ENCODE measurements at regions not wholly inside any gene's neighbourhood (a gene's known extent, or its start where the extent isn't known, plus 50 kb on each side); places are given as distances from the start of the nearest gene placed in this dataset.

DNA sequence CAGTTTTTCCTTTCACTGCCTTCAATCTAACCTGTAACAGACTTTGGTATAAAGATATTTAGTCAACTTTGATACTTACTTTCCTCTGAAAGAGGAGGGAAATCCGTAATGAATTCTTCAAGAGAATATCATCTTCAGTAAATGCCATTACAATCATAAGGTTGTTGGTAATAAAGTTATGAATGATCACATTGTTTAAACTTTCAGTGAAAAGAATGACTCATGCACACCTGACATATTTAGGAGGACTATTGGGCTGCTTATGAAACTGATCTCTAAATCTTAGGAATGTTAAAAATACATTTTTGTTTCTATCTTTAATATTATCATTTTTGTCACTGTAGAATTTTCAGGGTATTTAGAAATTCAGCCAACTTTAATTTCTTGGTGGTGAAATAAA lies 474.7 kb downstream of the SLC16A7 start:
- in situ Hi-C loops (cut with MboI; ENCODE audit: low pct_unique_long_range_greater_than_20kb, low sequenced_read_pairs, unreplicated experiment), result no loop called here
- TF ChIP-seq, protein P1, sequence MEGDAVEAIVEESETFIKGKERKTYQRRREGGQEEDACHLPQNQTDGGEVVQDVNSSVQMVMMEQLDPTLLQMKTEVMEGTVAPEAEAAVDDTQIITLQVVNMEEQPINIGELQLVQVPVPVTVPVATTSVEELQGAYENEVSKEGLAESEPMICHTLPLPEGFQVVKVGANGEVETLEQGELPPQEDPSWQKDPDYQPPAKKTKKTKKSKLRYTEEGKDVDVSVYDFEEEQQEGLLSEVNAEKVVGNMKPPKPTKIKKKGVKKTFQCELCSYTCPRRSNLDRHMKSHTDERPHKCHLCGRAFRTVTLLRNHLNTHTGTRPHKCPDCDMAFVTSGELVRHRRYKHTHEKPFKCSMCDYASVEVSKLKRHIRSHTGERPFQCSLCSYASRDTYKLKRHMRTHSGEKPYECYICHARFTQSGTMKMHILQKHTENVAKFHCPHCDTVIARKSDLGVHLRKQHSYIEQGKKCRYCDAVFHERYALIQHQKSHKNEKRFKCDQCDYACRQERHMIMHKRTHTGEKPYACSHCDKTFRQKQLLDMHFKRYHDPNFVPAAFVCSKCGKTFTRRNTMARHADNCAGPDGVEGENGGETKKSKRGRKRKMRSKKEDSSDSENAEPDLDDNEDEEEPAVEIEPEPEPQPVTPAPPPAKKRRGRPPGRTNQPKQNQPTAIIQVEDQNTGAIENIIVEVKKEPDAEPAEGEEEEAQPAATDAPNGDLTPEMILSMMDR (IDR thresholded peaks at IDR 0.05; ENCODE audit: extremely low read depth, insufficient read depth, missing control alignments), result no peak
- DNase-seq (ENCODE audit: low spot score), result no peak

DNA sequence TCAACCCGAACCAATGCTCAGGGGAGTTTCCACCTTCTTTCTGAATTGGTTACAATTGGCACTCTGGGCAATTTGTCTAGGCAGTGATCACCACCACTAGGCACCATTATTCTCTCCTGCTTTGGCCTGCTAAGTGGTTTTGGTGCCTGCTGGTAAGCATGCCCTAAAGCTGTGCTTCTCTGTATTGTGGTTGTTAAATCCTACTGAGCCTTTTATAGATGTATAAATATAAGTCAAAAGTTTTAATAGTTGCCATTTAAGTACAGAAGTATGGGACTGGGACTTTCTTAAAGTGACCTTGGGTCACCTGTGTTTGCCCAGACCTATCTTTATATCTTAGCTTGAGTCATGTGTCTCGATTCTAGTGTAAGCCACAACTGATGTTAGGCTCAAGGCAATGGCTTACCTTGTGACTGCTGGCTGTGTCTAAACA lies 475.9 kb downstream of the SLC16A7 start:
- in situ Hi-C loops (cut with MboI; ENCODE audit: low pct_unique_long_range_greater_than_20kb, low sequenced_read_pairs, unreplicated experiment), result no loop called here
- DNase-seq (ENCODE audit: low spot score), result no peak
- TF ChIP-seq, protein P1 (IDR thresholded peaks at IDR 0.05; ENCODE audit: extremely low read depth, insufficient read depth, missing control alignments), result no peak

DNA sequence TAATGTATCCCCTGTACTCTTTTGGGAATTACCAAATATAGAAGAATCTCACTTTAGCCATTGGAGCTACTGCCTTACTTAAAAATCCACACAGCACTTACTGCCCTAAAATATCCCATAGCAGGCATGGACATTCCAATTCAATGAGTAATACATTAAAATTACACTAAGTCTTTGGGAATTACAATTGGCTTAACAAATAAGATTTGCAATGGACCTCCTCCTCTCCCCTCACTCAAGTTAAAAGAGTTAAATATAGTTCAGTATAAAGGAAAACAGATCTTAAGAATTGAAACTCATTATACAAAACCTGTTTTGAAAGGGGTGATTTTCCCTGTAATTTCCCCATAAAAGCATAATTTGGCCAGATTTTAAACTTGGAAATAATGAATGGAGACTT lies 477.1 kb downstream of the SLC16A7 start:
- TF ChIP-seq, protein P1 (IDR thresholded peaks at IDR 0.05; ENCODE audit: extremely low read depth, insufficient read depth, missing control alignments), result no peak
- in situ Hi-C loops (cut with MboI; ENCODE audit: low pct_unique_long_range_greater_than_20kb, low sequenced_read_pairs, unreplicated experiment), result no loop called here
- DNase-seq (ENCODE audit: low spot score), result no peak

DNA sequence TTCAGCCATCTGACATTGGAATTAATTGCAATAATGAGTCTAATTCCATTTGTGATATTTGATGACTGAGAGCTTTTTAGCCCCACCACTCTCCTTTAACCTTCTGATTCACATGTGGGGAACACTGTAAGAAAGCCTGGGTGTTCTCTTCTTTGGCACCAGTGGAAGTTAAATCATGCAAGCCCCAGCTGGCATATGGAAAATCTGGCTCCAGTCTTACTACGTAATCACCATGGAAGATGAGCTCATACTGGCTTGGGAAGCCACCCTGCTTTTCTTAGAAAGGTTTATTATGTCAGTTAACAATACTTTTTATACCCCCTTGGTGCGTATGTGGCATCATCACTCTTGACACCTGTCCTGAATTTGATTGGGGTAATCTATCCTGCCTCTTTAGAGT lies 479.3 kb downstream of the SLC16A7 start:
- in situ Hi-C loops (cut with MboI; ENCODE audit: low pct_unique_long_range_greater_than_20kb, low sequenced_read_pairs, unreplicated experiment), result no loop called here
- no peak for DNase-seq (ENCODE audit: low spot score)
- TF ChIP-seq, protein P1 (IDR thresholded peaks at IDR 0.05; ENCODE audit: extremely low read depth, insufficient read depth, missing control alignments), result no peak

DNA sequence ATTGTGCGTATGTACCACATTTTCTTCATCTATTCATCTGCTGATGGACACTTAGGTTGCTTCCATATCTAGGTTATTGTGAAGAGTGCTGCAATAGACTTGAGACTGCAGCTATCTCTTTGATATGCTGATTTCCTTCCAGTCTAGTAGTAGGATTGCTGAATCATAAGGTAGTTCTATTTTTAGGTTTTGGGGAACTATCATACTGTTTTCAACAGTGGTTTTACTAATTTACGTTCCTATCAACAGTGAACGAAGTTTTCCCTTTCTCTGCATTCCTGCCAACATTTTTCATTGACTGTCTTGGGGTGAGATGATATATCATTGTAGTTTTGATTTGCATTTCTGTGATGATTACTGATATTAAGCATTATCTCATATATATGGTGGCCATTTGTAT lies 482.2 kb downstream of the SLC16A7 start:
- TF ChIP-seq, protein P1 (IDR thresholded peaks at IDR 0.05; ENCODE audit: extremely low read depth, insufficient read depth, missing control alignments), result no peak
- no peak for DNase-seq (ENCODE audit: low spot score)
- in situ Hi-C loops (cut with MboI; ENCODE audit: low pct_unique_long_range_greater_than_20kb, low sequenced_read_pairs, unreplicated experiment), result no loop called here

DNA sequence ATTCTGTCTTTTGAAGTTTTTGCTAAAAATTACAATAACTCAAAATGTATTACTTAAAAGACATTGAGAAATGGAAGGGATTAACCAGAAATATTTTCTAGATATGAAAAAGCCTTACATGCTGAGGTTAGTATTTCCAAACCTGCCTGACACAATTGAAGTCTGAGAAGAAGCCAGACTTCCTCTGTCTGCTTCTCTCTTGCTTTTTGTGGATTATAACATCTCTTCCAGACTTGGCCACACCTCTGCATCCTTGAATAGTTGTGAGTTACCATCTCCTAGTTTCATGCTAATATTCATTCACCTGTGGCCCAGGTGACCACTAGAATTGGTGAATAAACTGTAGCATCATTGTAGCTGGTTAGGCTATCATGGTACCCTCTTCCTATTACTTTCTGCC lies 497.6 kb downstream of the SLC16A7 start:
- in situ Hi-C loops (cut with MboI; ENCODE audit: low pct_unique_long_range_greater_than_20kb, low sequenced_read_pairs, unreplicated experiment), result no loop called here
- no peak for DNase-seq (ENCODE audit: low spot score)
- TF ChIP-seq, protein P1 (IDR thresholded peaks at IDR 0.05; ENCODE audit: extremely low read depth, insufficient read depth, missing control alignments), result no peak

DNA sequence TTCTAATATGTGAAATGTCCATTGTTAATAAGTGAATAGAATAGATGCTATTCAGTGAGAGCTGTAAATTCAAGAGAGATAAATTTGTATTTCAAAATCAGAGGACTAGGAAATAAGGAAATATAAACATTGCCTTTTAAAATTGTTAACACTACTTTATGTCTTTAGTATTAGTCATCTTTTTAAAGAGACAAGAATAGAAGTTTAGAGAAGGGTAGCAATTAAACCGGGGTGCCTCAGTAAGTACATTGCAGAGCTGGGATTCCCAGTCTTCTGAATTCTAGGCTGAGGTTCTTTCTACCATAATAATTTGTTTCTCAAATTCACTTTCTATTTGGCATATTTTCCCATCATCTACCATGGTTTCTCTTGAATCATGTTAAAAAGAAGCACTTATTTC lies 498.6 kb downstream of the SLC16A7 start:
- in situ Hi-C loops (cut with MboI; ENCODE audit: low pct_unique_long_range_greater_than_20kb, low sequenced_read_pairs, unreplicated experiment), result no loop called here
- TF ChIP-seq, protein P1 (IDR thresholded peaks at IDR 0.05; ENCODE audit: extremely low read depth, insufficient read depth, missing control alignments), result no peak

More for the DNA sequence above, 498.6 kb downstream of the SLC16A7 start:
- no peak for DNase-seq (ENCODE audit: low spot score)
